Amygdala (tissue), 56 donors: ENCODE measurements at regions not wholly inside any gene's neighbourhood (a gene's known extent, or its start where the extent isn't known, plus 50 kb on each side); places are given as distances from the start of the nearest gene placed in this dataset.

ENCODE experiments used
- DNase-seq, 56 donors: peaks; one replicate each; lab custom pipeline; 2025; lab: John Stamatoyannopoulos, UW

- no peak for DNase-seq
Measured at GRCh38 chr2:190805843-190806242, 74.8 kb upstream of the GLS start.

GRCh38 chr2:190807886-190808285, 72.7 kb upstream of the GLS start:
- DNase-seq: no peak

GRCh38 chr2:190809139-190809764, 71.4 kb upstream of the GLS start:
- DNase-seq: no peak

- DNase-seq: no peak
Measured at GRCh38 chr2:190809876-190810525, 70.6 kb upstream of the GLS start.

- no peak for DNase-seq
Measured at GRCh38 chr2:190810981-190811587, 69.5 kb upstream of the GLS start.

GRCh38 chr2:190811811-190812210, 68.8 kb upstream of the GLS start:
- no peak for DNase-seq

- DNase-seq: no peak
Measured at GRCh38 chr2:190812506-190813294, 67.9 kb upstream of the GLS start.

- no peak for DNase-seq
Measured at GRCh38 chr2:190815226-190815625, 65.4 kb upstream of the GLS start.

GRCh38 chr2:190817082-190817481, 63.5 kb upstream of the GLS start:
- no peak for DNase-seq

- no peak for DNase-seq
Measured at GRCh38 chr2:190819840-190820301, 60.8 kb upstream of the GLS start.

- no peak for DNase-seq
Measured at GRCh38 chr2:190820416-190820815, 60.2 kb upstream of the GLS start.

GRCh38 chr2:190822043-190822442, 58.6 kb upstream of the GLS start:
- DNase-seq: no peak

GRCh38 chr2:190827720-190828119, 52.9 kb upstream of the GLS start:
- no peak for DNase-seq

GRCh38 chr2:190829642-190830041, 51.0 kb upstream of the GLS start:
- DNase-seq: no peak
